PC-3 (cell line): ENCODE measurements at regions not wholly inside any gene's neighbourhood (a gene's known extent, or its start where the extent isn't known, plus 50 kb on each side); places are given as distances from the start of the nearest gene placed in this dataset.

ENCODE experiments used
- ATAC-seq: fragments of 200-7000 bp; cut with Tn5 transposase; 2 replicates; pipeline ENCODE4 v1.9.1; 2020; ENCODE audit warnings: mild to moderate bottlenecking, moderate library complexity
- BruUV-seq: library from RNA; stranded (reverse); fragments of 400-500 nt; replicated peaks from 2 replicates; lab custom pipeline; 2021; lab: Mats Ljungman, UMichigan
- CTCF ChIA-PET: fragments of 300-600 bp; sonication (Branson Sonifier 250); formaldehyde crosslinking; loops from one replicate; lab custom pipeline; 2022; ENCODE audit warnings: antibody characterized with exemption; lab: Charles Lee
- POLR2A ChIA-PET: fragments of 300-600 bp; sonication (Branson Sonifier 250); formaldehyde crosslinking; loops from one replicate; lab custom pipeline; 2022; ENCODE audit warnings: antibody characterized with exemption; ENCODE audit not compliant: unreplicated experiment; lab: Charles Lee
- DNase-seq: peaks from one replicate; pipeline ENCODE4 v3.0.0-alpha.2; 2015
- H2AFZ ChIP-seq: fragments of 300-600 bp; sonication (generic); 2 replicates; pipeline ENCODE4 v1.6.0; 2016; ENCODE audit warnings: antibody characterized with exemption, low read length
- H3F3A ChIP-seq: fragments of 300-600 bp; sonication (generic); one replicate; pipeline ENCODE4 v1.6.0; 2017; ENCODE audit warnings: antibody characterized with exemption, low read length, control low read depth, mild to moderate bottlenecking; ENCODE audit not compliant: unreplicated experiment
- H3K27ac ChIP-seq: fragments of 300-600 bp; sonication (generic); 2 replicates; pipeline ENCODE4 v1.5.1; 2016; ENCODE audit warnings: mild to moderate bottlenecking, low read length
- H3K27me3 ChIP-seq: fragments of 300-600 bp; sonication (generic); 2 replicates; pipeline ENCODE4 v1.6.1; 2016; ENCODE audit warnings: low read length, mixed read lengths
- H3K36me3 ChIP-seq: fragments of 300-600 bp; sonication (generic); 2 replicates; pipeline ENCODE4 v1.6.1; 2016; ENCODE audit warnings: low read depth, mixed run types, low read length, mixed read lengths
- H3K4me1 ChIP-seq: fragments of 300-600 bp; sonication (generic); 2 replicates; pipeline ENCODE4 v1.5.1; 2016; ENCODE audit warnings: low read length; ENCODE audit not compliant: insufficient read depth
- H3K4me2 ChIP-seq: fragments of 300-600 bp; sonication (generic); 2 replicates; pipeline ENCODE4 v1.6.0; 2016; ENCODE audit warnings: low read length
- H3K4me3 ChIP-seq: fragments of 300-600 bp; sonication (generic); 2 replicates; pipeline ENCODE4 v1.5.1; 2016; ENCODE audit warnings: mild to moderate bottlenecking, low read length, mixed read lengths
- H3K79me2 ChIP-seq: fragments of 300-600 bp; sonication (generic); 2 replicates; pipeline ENCODE4 v1.6.1; 2017; ENCODE audit warnings: low read length, mixed read lengths
- H3K9ac ChIP-seq: fragments of 300-600 bp; sonication (generic); 2 replicates; pipeline ENCODE4 v1.6.0; 2016; ENCODE audit warnings: mild to moderate bottlenecking, low read length
- H3K9me2 ChIP-seq: fragments of 300-600 bp; sonication (generic); replicated peaks from 2 replicates; pipeline ENCODE4 v1.6.1; 2016; ENCODE audit warnings: mixed run types, low read length, mixed read lengths
- H3K9me3 ChIP-seq: fragments of 300-600 bp; sonication (generic); 2 replicates; pipeline ENCODE4 v1.6.1; 2016; ENCODE audit warnings: low read length, mixed read lengths
- H4K20me1 ChIP-seq: fragments of 300-600 bp; sonication (generic); 2 replicates; pipeline ENCODE4 v1.6.1; 2016; ENCODE audit warnings: low read length, mixed read lengths
- CTCF ChIP-seq: fragments of 300-600 bp; sonication (generic); conservative IDR thresholded peaks from 2 replicates; pipeline ENCODE4 v1.5.1; 2017; ENCODE audit warnings: antibody characterized with exemption, low read depth, mild to moderate bottlenecking, low read length
- EZH2 ChIP-seq: fragments of 300-600 bp; sonication (generic); IDR thresholded peaks from one replicate; pipeline ENCODE4 v1.6.1; 2017; ENCODE audit warnings: antibody characterized with exemption, mild to moderate bottlenecking, low read length; ENCODE audit not compliant: unreplicated experiment
- EZH2phosphoT487 ChIP-seq: fragments of 300-600 bp; sonication (generic); IDR thresholded peaks from 2 replicates; pipeline ENCODE4 v1.6.1; 2018; ENCODE audit warnings: mild to moderate bottlenecking, antibody characterized with exemption, low read length, borderline replicate concordance
- intact Hi-C: fragments of 100-400 bp; cut with micrococcal nuclease; formaldehyde crosslinking; loops from 2 replicates; pipeline ENCODE4 v1.9.0; 2023

DNA sequence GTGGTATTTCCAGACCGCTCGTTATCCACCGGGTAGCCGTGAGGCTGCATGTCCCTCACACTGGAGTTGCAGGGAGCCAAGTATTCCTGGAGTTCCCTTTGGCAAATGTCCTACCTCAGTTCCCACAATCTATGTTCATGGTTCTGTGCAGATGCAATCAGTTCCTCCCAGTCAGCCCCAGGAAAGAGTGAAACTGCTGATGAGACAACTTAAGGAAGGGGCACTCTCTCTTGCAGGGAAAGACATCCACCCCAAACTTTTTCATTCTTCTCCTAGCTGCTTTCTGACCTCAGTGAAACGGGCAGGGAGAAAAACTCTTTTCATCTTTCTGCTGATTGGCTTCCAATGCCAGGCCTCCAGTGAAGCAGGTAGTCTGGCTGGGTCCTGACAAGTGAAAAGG is 205.1 kb upstream of the TMEM45B start:
- POLR2A ChIA-PET = no interaction called here
- H3K9ac ChIP-seq = no peak overlapping the region
- no peak for TF ChIP-seq EZH2phosphoT487
- no peak for TF ChIP-seq EZH2
- no peak for TF ChIP-seq CTCF
- CTCF ChIA-PET = no interaction called here
- no peaks in the 10 kb centered on the region for H3F3A ChIP-seq
- H4K20me1 ChIP-seq = no peaks in the 10 kb centered on the region
- H3K4me2 ChIP-seq = no peak overlapping the region
- no peaks in the 10 kb centered on the region for H3K9me2 ChIP-seq
- ATAC-seq (no peak), DNase-seq (no peak)
- no peaks in the 10 kb centered on the region for H3K79me2 ChIP-seq
- 0 out of 2 replicates have a peak, but pooled peaks cover 3% of the 10 kb centered on the region for H3K27me3 ChIP-seq
- no peak overlapping the region for H3K4me3 ChIP-seq
- H3K27ac ChIP-seq = no peak overlapping the region
- intact Hi-C loops = no loop called here
- H3K36me3 ChIP-seq = no peaks in the 10 kb centered on the region
- H3K9me3 ChIP-seq = no peaks in the 10 kb centered on the region
- H2AFZ ChIP-seq = no peak overlapping the region
- peaks cover 21% of the 10 kb centered on the region for H3K4me1 ChIP-seq
- BruUV-seq = no TSS peak

DNA sequence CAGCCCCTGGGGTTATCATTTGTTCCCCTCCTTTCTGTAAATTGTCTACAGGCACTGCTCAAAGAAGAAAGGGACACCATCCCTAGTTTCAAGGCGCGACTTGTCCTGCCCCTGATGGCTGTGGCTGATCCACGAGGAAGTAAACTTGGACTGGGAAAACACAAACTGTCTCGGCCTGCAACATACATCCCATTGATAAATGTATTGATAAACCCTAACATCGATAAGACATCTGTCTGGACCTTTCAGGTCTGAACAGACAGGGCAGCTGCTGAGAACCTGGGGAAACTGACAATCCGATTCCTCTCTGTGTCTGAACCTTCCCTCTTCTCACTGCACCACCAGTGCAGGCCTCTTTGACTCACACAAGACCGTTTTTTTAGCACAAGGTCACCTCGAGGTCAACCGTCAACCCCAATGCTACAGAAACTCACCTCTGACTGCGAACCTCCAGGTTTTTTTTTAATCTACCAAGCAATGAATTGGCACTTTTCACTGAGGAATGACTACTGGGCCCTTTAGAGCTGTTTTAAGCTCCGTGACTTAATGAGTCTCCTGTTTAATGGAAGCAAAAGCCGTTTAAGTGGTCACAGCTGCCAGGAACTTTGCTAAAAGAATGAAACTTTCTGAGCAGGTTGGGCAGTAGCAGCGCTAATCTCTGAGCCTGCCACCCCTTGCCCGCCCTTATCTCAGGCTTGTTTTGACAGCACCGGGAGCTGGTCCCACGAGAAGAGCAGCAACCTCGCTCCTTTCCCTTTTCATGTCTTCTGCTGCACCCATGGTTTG is 203.8 kb upstream of the TMEM45B start:
- no peak for DNase-seq
- Histone ChIP-seq H3K27me3 (no peaks in the 10 kb centered on the region), H3K9ac (no peak overlapping the region), H3K4me1 (peaks cover 21% of the 10 kb centered on the region), H4K20me1 (no peaks in the 10 kb centered on the region), H3K36me3 (no peaks in the 10 kb centered on the region), H3F3A (no peaks in the 10 kb centered on the region), H3K4me3 (no peak overlapping the region), H2AFZ (peak overlapping the region; percentile 22; the same call in 1 of the 2 replicates), H3K27ac (no peak overlapping the region), H3K9me3 (no peaks in the 10 kb centered on the region), H3K4me2 (peak overlapping the region; percentile 9; the same call in 1 of the 2 replicates), H3K9me2 (no peaks in the 10 kb centered on the region), H3K79me2 (no peaks in the 10 kb centered on the region)
- intact Hi-C loops = no loop called here
- no peak for ATAC-seq
- no TSS peak for BruUV-seq
- CTCF ChIA-PET = no interaction called here
- POLR2A ChIA-PET = interaction anchor here (1.0 kb wide), 1 partner anchor 28 kb away, joined by 3 read pairs; no protein-coding TSS in a partner anchor
- no peak for TF ChIP-seq EZH2phosphoT487
- TF ChIP-seq CTCF = no peak
- TF ChIP-seq EZH2 = no peak

GRCh38 chr11:129612447-129612961 is 203.1 kb upstream of the TMEM45B start:
- no peaks in the 10 kb centered on the region for H3K9me2 ChIP-seq
- H3F3A ChIP-seq = no peaks in the 10 kb centered on the region
- TF ChIP-seq EZH2 (no peak), CTCF (no peak)
- H3K4me2 ChIP-seq = peak overlapping the region; percentile 9; the same call in 1 of the 2 replicates
- intact Hi-C loops = no loop called here
- no peaks in the 10 kb centered on the region for H4K20me1 ChIP-seq
- ChIA-PET POLR2A (interaction anchor here (1.0 kb wide), 1 partner anchor 27 kb away, joined by 3 read pairs; no protein-coding TSS in a partner anchor), CTCF (no interaction called here)
- no peak overlapping the region for H3K9ac ChIP-seq
- no peaks in the 10 kb centered on the region for H3K36me3 ChIP-seq
- H3K4me1 ChIP-seq = peaks cover 21% of the 10 kb centered on the region
- H2AFZ ChIP-seq = no peak overlapping the region; the same call in 1 of the 2 replicates
- H3K9me3 ChIP-seq = no peaks in the 10 kb centered on the region
- DNase-seq (peak; percentile 30), ATAC-seq (peak; percentile 32)
- H3K79me2 ChIP-seq = no peaks in the 10 kb centered on the region
- no TSS peak for BruUV-seq
- no peak overlapping the region for H3K27ac ChIP-seq
- H3K4me3 ChIP-seq = no peak overlapping the region
- H3K27me3 ChIP-seq = no peaks in the 10 kb centered on the region
